ENCODE measurements at regions not wholly inside any gene's neighbourhood (a gene's known extent, or its start where the extent isn't known, plus 50 kb on each side); places are given as distances from the start of the nearest gene placed in this dataset.

DNA sequence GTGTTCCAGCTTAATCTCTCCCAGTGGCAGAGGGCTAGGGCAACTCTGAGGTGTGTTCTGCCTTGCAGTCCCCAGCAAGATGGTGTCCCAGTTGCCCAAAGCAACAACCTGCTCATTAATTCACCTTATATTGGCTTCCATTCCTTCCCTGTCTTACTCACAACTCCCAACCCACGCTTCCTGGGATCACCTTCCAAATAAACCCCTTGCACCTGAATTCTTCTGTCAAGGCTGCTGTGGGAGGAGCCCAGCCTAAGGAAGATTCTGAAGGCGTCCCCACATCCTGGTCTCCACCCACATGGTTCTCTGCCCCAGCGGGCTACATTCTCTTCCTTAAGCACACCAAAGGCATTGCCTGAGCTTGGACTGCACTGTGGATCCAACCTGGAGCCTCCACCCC lies 116.6 kb upstream of the MAFB start:
- TF ChIP-seq CTCF (IDR thresholded peaks at IDR 0.05), result no peak
- no peak for TF ChIP-seq POLR2A (IDR thresholded peaks at IDR 0.05)
